T-helper 2 cell (primary cell): ENCODE measurements at regions not wholly inside any gene's neighbourhood (a gene's known extent, or its start where the extent isn't known, plus 50 kb on each side); places are given as distances from the start of the nearest gene placed in this dataset.

Source experiments
- DNase-seq, 5 experiments: peaks; one replicate each; pipeline versions ENCODE4 v3.0.0 to v3.0.0-alpha.2; 2012 to 2022

- DNase-seq = no peak
Measured at GRCh38 chr1:61028136-61028535, 54.2 kb upstream of the NFIA start.

- DNase-seq = peak in 1 of 5 experiments; percentile 18
Measured at GRCh38 chr1:61018068-61018467, 64.3 kb upstream of the NFIA start.

GRCh38 chr1:61017651-61018050 is 64.7 kb upstream of the NFIA start:
- no peak for DNase-seq

GRCh38 chr1:61013946-61014667 is 68.3 kb upstream of the NFIA start:
- DNase-seq = no peak

DNA sequence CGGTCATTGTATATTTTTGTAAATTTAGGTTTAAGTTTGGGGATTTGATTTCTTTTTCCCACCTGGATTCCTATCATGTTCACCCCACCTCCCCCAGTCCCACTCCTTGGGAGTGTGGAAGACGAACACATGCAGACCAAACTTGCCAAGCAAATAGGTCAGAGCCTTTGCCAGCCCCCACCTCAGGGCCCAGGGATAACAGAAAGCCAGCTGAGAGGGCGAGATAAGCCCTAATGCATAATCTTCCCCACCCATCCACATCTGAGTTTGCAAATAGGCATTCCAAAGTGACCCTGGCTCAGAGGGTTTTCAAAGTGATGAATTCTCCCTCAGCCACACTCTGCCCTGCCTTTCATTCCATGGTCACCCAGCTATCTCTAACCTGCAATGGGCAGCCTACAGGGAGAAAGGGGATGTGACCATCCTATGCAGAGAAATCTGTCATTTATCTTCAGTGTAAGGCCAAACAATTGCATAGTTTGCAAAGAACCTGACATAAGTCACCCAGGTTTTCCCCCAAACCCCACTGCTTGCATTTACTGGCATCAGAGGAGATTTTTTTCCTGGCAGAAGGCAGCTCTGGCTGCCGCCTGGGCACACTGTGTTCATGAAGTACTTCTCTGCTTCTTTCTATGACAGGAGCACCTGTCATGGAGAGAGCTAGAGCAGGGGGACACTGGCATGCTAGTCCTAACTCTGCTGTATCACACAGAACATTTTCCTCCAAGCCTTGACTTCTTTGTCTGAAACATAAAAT is 69.0 kb upstream of the NFIA start:
- no peak for DNase-seq

DNA sequence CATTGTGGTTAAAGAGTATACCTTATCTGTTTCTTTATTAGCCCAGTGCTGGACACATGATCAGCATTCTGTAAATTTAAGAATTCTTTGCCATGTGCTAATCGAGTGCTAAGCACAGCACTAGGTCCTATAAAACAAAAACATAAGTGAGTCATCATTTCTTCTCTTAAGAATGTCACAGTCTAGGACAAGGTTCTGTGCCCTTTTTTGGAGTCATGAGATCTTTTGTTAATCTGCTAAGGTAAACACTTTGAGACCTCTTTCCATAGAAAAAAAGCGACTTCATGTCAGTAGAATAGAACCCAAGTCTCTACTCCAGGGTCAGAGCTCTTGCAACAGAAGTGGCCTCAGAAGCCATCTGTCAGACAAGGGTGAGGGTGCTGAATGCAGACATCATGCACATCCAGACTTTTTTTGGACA is 70.0 kb upstream of the NFIA start:
- no peak for DNase-seq

DNA sequence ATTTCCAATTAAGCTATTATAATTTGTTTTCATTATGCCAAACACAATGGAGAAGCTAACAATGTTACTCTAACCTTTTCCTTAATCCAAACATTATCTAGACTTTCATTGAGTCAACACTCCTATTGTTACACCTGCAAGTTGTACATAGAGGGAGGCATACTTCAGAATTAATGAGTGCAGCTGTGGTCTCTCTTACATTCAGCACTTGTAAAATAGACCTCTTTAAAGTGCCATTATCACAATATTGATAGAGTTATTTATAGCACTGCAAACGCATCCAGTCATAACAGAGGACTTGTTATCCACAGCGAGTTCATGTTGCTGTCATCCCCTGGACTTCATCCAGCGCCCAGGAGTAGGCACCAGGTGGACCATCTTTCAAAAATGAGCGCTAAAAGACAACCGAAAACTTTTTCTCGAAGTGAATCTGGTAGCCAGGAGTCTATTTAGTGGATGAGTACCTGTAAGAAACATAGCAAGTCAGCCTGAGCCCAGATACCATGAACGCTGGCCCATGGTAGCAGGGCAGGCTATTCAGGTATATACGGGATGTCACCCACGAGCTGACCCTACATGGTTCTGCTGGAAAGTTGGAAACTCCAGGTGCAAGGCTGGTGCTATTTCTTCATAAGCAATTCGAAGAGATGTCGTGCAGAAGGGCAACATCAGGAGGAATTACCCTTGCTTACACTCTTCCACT is 70.6 kb upstream of the NFIA start:
- no peak for DNase-seq

DNA sequence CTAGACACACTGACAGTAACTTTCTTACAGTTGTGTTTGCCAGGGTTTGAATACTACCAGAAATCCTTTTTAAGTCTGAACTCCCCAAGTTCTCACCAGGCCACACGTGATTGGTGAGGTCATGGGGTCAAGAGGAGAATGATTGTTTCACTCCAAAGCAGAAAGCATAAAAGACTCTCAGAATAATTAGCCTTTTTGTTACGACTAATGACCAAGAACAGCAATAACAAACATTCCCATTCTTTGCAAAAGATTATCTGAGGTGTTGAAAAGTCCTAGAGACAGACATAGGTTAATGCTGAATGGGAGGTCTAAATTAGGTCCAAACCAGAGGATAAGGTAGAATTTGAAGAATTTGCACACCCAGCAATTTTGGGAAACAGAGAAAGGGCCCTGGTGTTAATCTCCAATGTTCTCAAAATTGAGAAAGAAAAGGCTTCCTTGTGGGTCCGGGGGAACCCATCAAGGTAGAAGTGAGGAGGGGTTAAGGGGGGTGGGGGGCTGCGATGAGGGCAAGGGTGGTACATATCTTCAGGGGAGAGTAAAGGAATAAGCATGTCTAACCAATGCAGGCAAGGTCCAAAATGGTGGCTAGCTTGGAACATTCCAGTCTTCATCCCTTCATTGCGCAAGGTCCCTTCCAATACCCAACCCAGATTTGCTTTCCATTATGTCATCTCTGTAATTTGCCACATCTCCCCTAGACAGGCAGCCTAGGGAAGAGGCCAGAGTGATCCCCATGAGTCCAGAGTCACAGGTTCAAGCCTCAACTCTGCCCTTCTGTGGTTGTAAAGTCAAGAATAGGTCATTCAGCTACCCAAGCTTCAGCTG is 74.6 kb upstream of the NFIA start:
- no peak for DNase-seq

GRCh38 chr1:61005614-61006580 is 76.5 kb upstream of the NFIA start:
- no peak for DNase-seq

DNA sequence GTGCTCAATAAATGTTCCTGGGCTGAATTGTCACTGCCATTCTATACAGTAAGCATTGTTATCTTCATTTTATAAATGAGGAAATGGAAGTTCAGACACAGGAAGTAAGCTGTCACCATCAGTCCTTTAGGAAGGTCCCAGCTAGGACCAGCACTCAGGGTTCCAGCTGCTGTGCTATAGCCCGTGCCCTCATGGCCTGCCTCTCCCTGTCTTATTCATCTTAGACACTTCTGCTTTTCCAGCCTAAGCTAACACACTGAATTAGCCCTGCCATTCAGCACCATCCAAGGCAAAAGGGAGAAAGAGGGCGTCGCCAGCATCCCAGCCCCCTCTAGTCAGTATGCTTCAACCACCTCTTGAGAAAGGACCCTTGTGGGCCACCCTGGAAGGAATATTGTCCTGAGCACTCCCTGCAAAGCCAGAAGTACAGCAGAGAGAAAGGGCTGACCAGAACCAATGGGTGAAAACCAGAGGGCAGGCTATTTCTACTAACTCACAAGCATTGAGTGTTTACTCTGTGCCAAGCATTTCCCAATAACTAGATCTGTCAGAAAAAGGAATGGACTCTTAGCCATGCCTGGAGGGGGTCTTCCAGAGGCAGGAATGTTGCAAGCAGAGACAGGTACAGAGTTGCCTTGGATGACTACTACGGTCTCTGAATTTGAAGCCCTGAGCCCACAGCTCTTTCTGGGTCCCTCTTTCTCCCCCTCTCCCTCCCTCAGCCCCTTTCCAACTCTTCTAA is 77.9 kb upstream of the NFIA start:
- no peak for DNase-seq

DNA sequence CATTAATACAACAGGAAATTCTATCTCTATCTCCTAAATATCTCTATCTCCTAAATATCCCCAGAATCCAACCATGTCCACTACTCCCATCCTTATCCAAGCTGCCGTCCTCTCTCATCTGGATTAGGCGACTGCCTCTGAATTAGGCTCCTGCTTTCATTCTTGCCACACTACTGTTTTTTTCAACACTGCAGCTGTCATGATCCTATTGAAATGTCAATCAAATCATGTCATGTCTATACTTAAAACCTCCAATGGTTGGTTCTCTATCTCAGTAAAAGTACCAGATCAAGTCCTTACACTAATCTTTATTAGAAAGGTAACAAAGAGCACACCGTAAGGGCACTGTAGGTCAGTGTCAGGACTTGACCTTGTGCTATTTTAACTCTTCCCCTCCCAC is 82.0 kb upstream of the NFIA start:
- no peak for DNase-seq

- DNase-seq = no peak
Measured at GRCh38 chr1:60998786-60999185, 83.6 kb upstream of the NFIA start.

GRCh38 chr1:60994828-60995492 is 87.4 kb upstream of the NFIA start:
- no peak for DNase-seq

GRCh38 chr1:60994369-60994768 is 88.0 kb upstream of the NFIA start:
- DNase-seq = no peak

DNA sequence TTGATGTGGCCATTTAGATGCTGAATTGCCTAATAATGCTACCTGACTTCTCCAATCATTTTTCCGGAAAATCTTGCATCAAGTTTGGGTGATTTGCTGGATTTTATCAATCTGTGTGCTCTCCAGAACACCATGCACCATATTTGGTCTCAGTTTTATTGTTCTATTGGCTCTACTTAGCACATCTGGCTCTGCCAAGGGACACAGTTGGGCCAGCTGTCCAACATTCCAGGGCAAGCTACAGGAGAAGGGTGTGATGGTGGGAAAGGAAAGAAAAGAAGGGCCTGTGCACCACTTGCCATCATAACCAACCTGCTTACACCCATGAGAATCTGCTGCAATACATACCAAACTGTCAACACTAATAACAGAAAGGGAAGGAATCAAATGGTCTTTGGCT is 90.2 kb upstream of the NFIA start:
- no peak for DNase-seq

DNA sequence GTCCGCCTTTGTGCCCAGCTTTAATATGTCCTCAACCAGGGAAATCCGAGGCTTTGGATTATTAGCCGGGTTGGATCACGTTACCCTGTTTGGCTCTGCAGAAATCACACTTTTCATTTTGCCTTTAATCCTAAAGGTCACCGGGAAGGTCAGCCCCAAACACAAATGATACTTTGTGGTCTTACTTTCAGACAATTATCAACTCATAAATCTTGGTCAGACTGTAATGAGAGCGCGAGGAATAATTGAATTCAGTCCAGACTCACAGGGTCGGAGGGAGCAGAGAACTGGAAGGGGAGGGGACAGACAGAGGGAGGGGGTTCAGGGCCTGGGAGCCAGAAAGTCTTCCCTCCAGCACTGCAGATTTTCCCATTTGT is 91.7 kb upstream of the NFIA start:
- no peak for DNase-seq

DNA sequence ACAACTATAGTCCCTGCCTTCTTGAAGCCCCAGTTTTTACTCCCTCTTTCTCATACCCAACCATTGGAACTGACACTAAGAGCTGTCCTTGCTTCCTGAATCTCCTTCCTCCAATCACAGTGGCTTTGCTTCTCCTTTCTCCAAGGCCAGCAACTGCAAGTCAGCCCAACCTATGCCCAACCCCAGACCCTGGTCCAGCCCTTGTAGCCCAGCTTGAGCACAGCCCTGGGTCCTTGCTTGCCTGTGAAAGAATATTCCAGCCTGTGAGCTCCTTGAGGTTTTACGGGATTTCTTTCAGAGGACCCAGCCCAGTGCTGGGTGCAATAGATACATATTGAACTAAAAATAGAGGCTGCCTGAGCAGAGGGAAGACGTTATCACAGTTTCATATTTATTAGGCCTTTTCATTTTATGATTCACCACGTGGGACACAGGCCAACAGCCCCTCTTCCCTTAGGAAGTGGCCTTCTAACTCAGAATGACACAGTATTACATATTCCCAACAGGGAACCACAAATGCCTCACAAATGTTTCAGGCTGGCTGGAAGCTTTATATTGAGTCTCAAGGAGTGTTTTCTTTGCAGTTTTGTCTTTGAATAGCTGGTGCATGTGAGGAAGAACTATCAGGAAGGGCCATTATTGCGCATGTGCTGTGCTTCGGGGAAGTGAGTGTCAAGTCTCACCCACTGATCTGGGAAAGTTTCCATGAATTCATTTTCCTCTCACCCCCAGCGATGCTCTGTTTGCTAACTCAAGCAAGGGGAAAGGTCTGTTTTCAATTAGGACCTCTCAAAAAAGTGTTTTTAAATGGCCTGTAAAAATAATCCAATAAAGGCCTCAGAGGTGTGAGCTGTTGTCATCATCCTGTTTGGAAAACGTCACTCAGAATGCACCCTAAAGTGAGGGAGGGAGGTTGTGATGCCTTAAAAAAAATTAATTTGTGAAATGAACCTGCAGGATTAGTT is 92.3 kb upstream of the NFIA start:
- no peak for DNase-seq

GRCh38 chr1:60988891-60989290 is 93.5 kb upstream of the NFIA start:
- no peak for DNase-seq

- no peak for DNase-seq
Measured at GRCh38 chr1:60987904-60988303, 94.5 kb upstream of the NFIA start.
